K562 (cell line): ENCODE measurements at regions not wholly inside any gene's neighbourhood (a gene's known extent, or its start where the extent isn't known, plus 50 kb on each side); places are given as distances from the start of the nearest gene placed in this dataset.

ENCODE experiments used
- AFF4 ChIP-seq: sonication (generic); formaldehyde crosslinking; IDR thresholded peaks from 2 replicates; pipeline ENCODE4 v1.8.0; 2023; ENCODE audit warnings: mild to moderate bottlenecking, missing genetic modification reagents
- ATF2 ChIP-seq: sonication (generic); formaldehyde crosslinking; IDR thresholded peaks from 2 replicates; pipeline ENCODE4 v1.8.1; 2022; ENCODE audit warnings: missing genetic modification reagents
- CAMTA2 ChIP-seq: fragments of 250-450 bp; sonication (Bioruptor Pico); conservative IDR thresholded peaks from 2 replicates; pipeline ENCODE4 v1.5.1; 2022
- CTCF ChIP-seq, 3 experiments: IDR thresholded peaks in 2 of 3; conservative IDR thresholded peaks in 1 of 3; 2 replicates each; pipeline ENCODE4 v1.5.1; 2011 to 2012; ENCODE audit warnings: low read length in 3 of 3, mild to moderate bottlenecking in 3 of 3, control low read depth in 2 of 3, improper control_type of control experiment in 1 of 3, inconsistent platforms in 1 of 3, low read depth in 1 of 3, mixed read lengths in 1 of 3, moderate library complexity in 1 of 3; ENCODE audit not compliant: insufficient read depth in 2 of 3
- EZH2 ChIP-seq: IDR thresholded peaks from 2 replicates; pipeline ENCODE4 v1.6.1; 2012; ENCODE audit warnings: low read depth, mild to moderate bottlenecking, inconsistent platforms, low read length, borderline replicate concordance
- HMG20A ChIP-seq: fragments of 450-650 bp; formaldehyde crosslinking; conservative IDR thresholded peaks from 2 replicates; pipeline ENCODE4 v1.4.0; 2020; ENCODE audit warnings: mild to moderate bottlenecking, mixed read lengths
- KLF1 ChIP-seq: fragments of 450-650 bp; IDR thresholded peaks from 2 replicates; pipeline ENCODE4 v1.6.1; 2016; ENCODE audit warnings: missing genetic modification characterization, missing compliant biosample characterization
- RAD21 ChIP-seq, 2 experiments: fragments of 250-450 bp in 1 of 2; fragments of 450-650 bp in 1 of 2; sonication (Bioruptor Pico) in 1 of 2; formaldehyde crosslinking in 1 of 2; IDR thresholded peaks in 1 of 2; conservative IDR thresholded peaks in 1 of 2; 2 replicates each; pipeline versions ENCODE4 v1.4.0 to v1.8.0; 2020 to 2022; ENCODE audit warnings: mild to moderate bottlenecking in 2 of 2, moderate library complexity in 1 of 2
- RHOXF2B ChIP-seq: fragments of 250-450 bp; sonication (Bioruptor Pico); conservative IDR thresholded peaks from 2 replicates; pipeline ENCODE4 v1.5.1; 2021
- SNIP1 ChIP-seq: fragments of 450-650 bp; IDR thresholded peaks from 2 replicates; pipeline ENCODE4 v1.7.1; 2017; ENCODE audit warnings: low read depth, mild to moderate bottlenecking
- ZBTB11 ChIP-seq, 3 experiments: fragments of 200-800 bp in 1 of 3; fragments of 250-450 bp in 1 of 3; fragments of 450-650 bp in 1 of 3; sonication (Bioruptor Pico) in 1 of 3; sonication (Bioruptor generic) in 1 of 3; formaldehyde crosslinking in 1 of 3; IDR thresholded peaks; 2 replicates each; pipeline versions ENCODE4 v1.6.1 to v1.8.0; 2016 to 2022; ENCODE audit warnings: mild to moderate bottlenecking in 2 of 3, missing genetic modification characterization in 2 of 3, missing compliant biosample characterization in 1 of 3, moderate library complexity in 1 of 3
- ZNF347 ChIP-seq: fragments of 450-650 bp; formaldehyde crosslinking; IDR thresholded peaks from 2 replicates; pipeline ENCODE4 v1.4.0; 2020; ENCODE audit warnings: low read depth, mild to moderate bottlenecking, moderate library complexity
- ZNF518B ChIP-seq: fragments of 250-450 bp; sonication (Bioruptor Pico); IDR thresholded peaks from 2 replicates; pipeline ENCODE4 v1.5.0; 2021; ENCODE audit warnings: mild to moderate bottlenecking, moderate library complexity
- ZNF644 ChIP-seq: fragments of 200-800 bp; sonication (Bioruptor generic); IDR thresholded peaks from 2 replicates; pipeline ENCODE4 v1.6.1; 2016; ENCODE audit warnings: low read depth, missing genetic modification characterization, missing compliant biosample characterization

- TF ChIP-seq RHOXF2B (CRISPR knock-in tag) (no peak), ZNF347 (CRISPR knock-in tag) (no peak), KLF1 (tag) (no peak), ZNF518B (CRISPR knock-in tag) (no peak), CTCF (IDR thresholded peaks at IDR 0.05 in 2 of 3, conservative IDR thresholded peaks at IDR 0.05 in 1 of 3; ENCODE audit: insufficient read depth in 2 of 3, low read depth in 1 of 3, low read length in 3 of 3) (no peak), ZBTB11 (CRISPR knock-in tag; IDR thresholded peaks at IDR 0.05) (no peak), CAMTA2 (CRISPR knock-in tag) (no peak), AFF4 (CRISPR knock-in tag) (no peak), ATF2 (no peak), EZH2 (no peak), ZNF644 (no peak), RAD21 (CRISPR knock-in tag; conservative IDR thresholded peaks at IDR 0.05 in 1 of 2, IDR thresholded peaks at IDR 0.05 in 1 of 2) (no peak), SNIP1 (no peak), HMG20A (CRISPR knock-in tag) (no peak)
Observed at GRCh38 chr4:71241501-71242288, 97.1 kb upstream of the SLC4A4 start.
